ENCODE measurements at regions not wholly inside any gene's neighbourhood (a gene's known extent, or its start where the extent isn't known, plus 50 kb on each side); places are given as distances from the start of the nearest gene placed in this dataset.

GRCh38 chrX:2610246-2611170 is 80.6 kb upstream of the CD99 start:
- peak overlapping the region; percentile 75 for H3K4me3 ChIP-seq (ENCODE audit: low read length)
- TF ChIP-seq CTCF (conservative IDR thresholded peaks at IDR 0.05; ENCODE audit: low read depth, low read length), result no peak
- no peak for DNase-seq (ENCODE audit: low read depth)

GRCh38 chrX:2609431-2610238 is 81.5 kb upstream of the CD99 start:
- H3K4me3 ChIP-seq (ENCODE audit: low read length), result peak overlapping the region; percentile 75
- no peak for DNase-seq (ENCODE audit: low read depth)
- TF ChIP-seq CTCF (conservative IDR thresholded peaks at IDR 0.05; ENCODE audit: low read depth, low read length), result no peak

- peak overlapping the region; percentile 75 for H3K4me3 ChIP-seq (ENCODE audit: low read length)
- peak; percentile 17 for DNase-seq (ENCODE audit: low read depth)
- TF ChIP-seq CTCF (conservative IDR thresholded peaks at IDR 0.05; ENCODE audit: low read depth, low read length), result no peak
These were observed 82.3 kb upstream of the CD99 start for GRCh38 chrX:2608638-2609430.

- no peak for TF ChIP-seq CTCF (conservative IDR thresholded peaks at IDR 0.05; ENCODE audit: low read depth, low read length)
- DNase-seq (ENCODE audit: low read depth), result no peak
These were observed 84.0 kb upstream of the CD99 start for GRCh38 chrX:2607113-2607512.

GRCh38 chrX:2600564-2600963 is 90.5 kb upstream of the CD99 start:
- no peak overlapping the region for H3K4me3 ChIP-seq (ENCODE audit: low read length)
- no peak for TF ChIP-seq CTCF (conservative IDR thresholded peaks at IDR 0.05; ENCODE audit: low read depth, low read length)
- DNase-seq (ENCODE audit: low read depth), result no peak

More at GRCh38 chrX:2607113-2607512, 84.0 kb upstream of the CD99 start:
- no peak overlapping the region for H3K4me3 ChIP-seq (ENCODE audit: low read length)

- no peak for TF ChIP-seq CTCF (conservative IDR thresholded peaks at IDR 0.05; ENCODE audit: low read depth, low read length)
- DNase-seq (ENCODE audit: low read depth), result no peak
- H3K4me3 ChIP-seq (ENCODE audit: low read length), result no peak overlapping the region
These were observed 94.4 kb upstream of the CD99 start for GRCh38 chrX:2596555-2597255.
